Esophagus mucosa (tissue), 1 donor: ENCODE measurements at regions not wholly inside any gene's neighbourhood (a gene's known extent, or its start where the extent isn't known, plus 50 kb on each side); places are given as distances from the start of the nearest gene placed in this dataset.

ENCODE experiments used
- ATAC-seq: fragments of 200-7000 bp; cut with Tn5 transposase; one replicate; pipeline ENCODE4 v1.9.1; 2020
- donor health status: DM: yes; HTN: yes; CAD: no.

- ATAC-seq: peak; percentile 39
These were observed 146.7 kb downstream of the CARTPT start for GRCh38 chr5:71865665-71866320.

GRCh38 chr5:71872311-71872864 lies 153.3 kb downstream of the CARTPT start:
- no peak for ATAC-seq

GRCh38 chr5:71873191-71873591 lies 154.1 kb downstream of the CARTPT start:
- peak; percentile 47 for ATAC-seq

DNA sequence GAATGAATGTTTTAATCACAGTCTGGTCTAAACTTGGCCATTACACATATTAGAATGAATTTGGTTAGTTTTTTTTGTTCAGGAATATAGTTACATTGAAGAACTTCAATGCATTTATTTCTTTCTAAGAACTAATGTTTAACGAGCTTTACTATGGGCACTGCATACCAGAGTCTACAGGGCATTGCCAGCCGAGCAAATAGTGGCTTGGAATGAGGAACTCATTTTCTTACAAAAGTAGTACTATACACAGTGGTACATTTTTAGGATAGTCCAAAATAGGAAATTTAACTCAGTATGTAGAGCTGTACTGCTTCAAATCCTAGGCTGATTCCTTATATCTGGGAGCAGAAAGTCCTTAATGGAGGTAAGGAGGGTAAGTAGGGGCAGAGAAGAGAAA lies 155.4 kb downstream of the CARTPT start:
- no peak for ATAC-seq

GRCh38 chr5:71877511-71877910 lies 158.4 kb downstream of the CARTPT start:
- no peak for ATAC-seq

GRCh38 chr5:71880536-71880935 lies 161.5 kb downstream of the CARTPT start:
- no peak for ATAC-seq

DNA sequence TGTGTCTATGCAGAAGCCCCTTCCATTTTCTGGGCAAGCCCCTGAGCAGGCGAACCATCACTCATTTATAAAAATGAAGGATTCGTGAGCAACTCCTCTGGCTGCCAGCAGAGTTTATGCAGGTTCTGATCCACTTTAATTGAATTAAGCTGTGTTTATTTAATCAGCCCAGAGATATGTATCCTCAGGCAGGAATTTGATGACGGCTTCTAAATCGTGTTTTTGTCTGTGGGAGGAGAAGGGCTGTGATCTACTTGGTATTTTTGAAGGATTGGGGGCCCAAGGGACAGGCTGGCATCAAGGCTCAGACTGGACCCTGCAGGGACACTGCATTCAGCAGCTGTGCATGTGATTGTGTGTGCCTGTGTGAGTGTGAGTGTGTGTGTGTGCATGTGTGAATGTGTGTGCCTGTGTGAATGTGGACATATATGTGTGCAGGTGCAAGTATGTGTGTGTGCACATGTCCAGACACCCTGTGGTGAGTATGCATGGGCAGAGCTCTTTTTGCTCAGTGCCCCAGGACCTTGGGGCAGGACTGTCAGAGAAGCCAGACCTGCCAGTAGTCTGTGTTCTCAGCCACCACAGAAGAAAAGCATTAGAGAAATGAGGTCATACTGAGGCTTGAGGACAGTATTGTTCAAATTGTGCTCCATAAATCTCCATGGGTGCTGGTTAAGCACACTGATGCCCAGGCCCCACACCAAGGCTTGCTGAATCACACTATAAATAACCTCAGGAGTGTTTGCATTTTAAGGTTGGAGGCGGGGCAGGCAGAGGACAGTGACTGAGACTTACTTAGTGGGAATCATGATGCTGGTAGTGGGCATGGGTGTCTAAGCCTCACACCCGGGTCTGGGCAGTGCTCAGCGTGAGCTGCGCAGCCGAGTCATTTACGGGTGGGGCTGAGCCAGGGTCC lies 164.0 kb downstream of the CARTPT start:
- ATAC-seq: peak; percentile 42

DNA sequence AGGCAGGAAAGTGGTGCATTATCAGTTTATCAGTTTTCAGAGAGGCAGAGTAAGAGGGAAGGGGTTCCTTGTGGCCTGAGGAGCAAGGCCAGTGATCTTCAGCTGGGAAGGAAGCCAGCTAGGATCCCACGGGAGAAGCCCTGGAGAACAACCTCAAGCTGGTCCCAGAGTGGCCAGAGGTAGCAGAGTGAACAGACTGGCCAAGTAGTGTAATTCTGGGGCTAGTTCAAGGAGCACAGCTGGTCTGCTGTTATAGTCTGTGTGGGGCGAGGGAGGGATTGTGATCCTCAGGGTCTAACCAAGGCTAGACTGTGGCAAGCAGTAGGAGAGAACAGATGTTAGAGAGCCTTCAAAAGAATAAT lies 164.6 kb downstream of the CARTPT start:
- ATAC-seq: no peak

DNA sequence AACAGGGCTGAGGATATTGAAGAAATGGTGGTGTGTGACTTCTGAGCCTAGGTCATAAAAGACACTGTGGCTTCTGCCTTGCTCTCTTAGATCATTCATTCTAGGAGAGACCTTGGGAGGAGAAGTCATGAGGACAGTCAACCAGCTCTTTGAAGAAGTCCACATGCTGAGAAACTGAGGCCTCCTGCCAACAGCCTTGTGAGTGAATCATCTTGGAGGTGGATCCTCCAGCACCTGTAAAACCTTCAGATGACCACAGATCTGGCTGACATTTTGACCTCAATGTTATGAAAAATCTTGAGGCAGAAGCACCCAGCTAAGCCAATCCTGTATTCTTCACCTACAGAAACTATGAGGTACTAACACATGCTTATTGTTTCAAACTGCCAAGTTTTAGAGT lies 165.9 kb downstream of the CARTPT start:
- no peak for ATAC-seq

DNA sequence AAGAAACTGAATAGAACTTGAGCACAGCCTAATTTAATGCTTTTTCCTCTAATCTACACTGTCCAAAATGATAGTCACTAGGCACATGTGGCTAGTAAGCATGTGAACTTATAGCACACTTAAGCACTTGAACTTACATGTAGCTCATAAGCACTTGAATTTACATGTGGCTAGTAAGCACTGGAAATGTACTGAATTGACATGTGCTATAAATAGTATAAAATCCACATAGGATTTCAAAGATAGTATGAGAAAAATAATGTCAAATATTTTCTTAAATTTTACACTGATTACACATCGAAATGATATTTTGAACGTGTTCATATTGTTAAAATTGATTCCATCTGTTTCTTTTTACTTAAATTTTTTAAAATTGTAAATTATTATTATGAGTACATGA lies 167.3 kb downstream of the CARTPT start:
- no peak for ATAC-seq

DNA sequence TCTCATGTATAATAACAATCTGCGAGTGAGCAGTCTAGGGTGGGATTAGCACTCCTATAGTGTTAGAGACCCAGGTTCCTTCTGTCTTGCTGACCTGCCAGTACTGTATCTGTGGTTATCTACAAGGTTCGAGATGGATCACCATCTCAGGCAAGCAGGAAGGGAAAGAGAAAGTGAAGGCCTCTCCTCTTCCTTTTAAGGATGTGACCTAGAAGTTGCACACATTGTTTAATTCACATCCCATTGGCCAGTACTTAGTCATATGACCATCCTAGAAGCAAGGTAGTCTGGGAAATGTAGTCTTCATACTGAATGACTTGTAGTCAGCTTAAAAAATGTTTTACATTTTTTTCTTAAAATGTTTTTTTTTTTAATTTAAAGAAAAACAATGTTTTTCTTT lies 168.6 kb downstream of the CARTPT start:
- ATAC-seq: peak; percentile 84

DNA sequence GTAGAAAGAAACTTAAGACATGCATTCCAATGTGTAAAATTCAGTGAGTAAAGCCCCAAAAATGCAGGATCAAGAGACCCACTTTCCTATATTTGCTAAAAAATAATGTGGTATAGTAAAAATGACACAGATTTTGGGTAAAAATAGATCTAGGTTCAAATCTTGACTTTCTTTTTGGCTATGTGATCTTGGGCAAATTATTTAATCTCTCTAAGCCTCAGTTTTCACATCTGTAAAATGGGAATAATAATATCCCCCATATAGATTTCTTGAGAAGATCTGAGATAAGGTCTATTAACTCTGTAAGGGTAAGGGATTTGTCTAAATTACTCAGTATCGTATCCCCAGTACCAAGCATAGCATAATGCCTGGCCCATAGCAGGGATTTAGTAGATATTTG lies 172.3 kb downstream of the CARTPT start:
- no peak for ATAC-seq

DNA sequence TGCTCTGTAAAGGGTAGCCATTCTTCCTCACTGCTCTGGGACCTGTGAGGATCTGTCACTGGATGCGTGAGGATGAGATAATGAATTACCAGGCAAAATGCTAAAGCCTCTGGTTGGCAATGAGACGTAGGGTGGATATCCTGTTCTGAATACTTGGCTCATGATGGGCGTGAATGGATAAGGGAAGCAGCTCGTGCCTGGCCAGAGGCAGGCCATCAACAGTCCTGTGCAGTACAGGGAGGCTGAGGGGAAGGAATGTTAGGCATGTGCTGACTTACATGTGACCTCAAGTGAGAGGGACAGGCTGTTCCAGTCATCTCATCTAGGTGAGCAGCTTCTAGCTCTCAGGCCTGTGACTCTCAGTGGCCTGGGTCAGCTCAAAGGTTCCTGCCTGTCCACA lies 172.8 kb downstream of the CARTPT start:
- ATAC-seq: peak; percentile 42

DNA sequence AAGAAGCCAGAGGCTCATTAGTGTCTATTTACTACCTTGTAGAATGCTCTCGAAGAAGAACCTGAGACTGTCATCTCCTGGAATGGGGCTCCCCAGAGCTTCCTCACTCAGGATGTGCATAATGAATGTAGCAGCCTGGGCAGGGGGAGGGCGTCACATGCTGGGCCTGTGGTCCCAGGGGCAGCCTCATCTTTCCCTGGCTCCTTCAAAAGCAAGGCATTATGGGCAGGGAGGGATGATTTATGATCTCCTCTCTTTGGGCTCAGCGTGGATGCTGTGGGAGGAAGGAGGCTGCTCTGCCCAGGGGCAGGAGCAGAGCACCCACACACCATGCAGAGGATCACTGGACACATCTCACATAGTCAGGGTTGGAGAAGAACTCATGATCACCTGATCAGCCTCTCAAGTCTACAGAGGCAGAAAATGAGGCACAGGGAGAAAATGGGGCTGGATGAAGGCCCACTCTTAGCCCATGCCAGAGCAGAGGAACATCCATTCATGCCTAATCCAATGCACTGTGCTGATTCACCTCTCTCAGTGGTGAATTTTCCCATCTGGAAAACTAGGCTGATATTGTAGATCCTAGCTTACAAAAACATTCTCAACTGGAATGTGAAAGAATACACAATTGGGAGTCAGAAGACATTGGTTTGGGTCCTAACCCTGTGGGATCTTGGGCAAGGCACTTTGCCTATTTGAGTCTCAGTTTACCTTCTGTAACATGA lies 173.7 kb downstream of the CARTPT start:
- ATAC-seq: no peak

DNA sequence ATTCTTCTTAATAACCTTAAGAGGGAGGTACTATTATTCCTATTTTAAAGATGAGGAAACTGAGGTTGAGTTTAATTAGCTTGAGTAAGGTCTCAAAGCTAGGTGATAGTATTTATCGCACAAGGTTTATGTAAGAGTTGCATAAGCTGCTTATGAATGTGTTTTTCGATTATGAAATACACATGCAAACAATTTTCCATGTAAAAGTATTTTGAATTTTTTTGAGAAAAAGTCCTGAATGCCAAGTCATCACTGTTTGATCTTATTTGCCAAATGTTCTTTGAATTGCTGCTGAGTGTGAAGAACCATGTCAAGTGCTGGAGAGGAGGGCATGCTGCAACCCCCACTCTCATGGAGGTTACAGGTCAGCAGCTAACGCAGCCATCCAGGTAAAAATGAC lies 174.4 kb downstream of the CARTPT start:
- no peak for ATAC-seq

DNA sequence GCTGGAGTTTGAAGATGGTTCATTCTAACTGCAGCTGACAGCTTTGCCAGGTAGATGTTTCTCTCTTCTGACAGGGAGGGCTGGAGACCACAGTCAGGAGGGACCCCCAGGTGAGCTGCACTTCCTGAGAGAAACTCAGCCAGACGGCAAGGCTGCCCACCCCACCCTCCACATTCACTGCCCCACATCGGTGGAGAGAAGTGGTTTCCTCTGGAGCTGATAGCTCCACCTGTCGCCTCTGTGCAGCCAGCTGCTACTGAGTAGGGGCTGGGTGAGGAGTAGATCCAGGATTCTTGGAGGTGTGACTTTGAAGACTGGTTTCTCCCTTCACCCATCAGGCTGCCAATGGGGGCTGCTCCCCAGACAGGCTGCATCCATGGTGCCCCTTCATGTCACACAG lies 175.0 kb downstream of the CARTPT start:
- ATAC-seq: no peak

- peak; percentile 22 for ATAC-seq
These were observed 176.5 kb downstream of the CARTPT start for GRCh38 chr5:71895546-71895945.

GRCh38 chr5:71899865-71900342 lies 180.8 kb downstream of the CARTPT start:
- no peak for ATAC-seq

DNA sequence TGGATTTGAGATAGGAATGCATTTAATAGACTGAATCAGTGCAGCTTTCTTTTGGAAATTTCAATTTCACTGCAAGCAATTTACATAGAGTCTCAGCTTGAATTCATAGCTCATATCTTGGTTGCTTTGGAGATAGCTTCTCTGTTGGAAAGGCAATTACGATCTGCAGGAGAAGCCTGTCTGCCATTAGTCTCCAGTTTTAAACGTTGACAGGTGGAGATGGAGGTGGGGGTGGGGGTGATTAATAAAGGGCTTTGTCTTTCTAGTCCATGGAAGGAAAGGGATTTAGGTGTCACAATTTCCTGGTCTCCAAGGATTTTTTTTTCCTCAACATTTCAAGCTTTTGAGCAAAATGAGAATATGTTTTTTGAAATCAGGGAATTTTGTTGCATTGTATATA lies 184.7 kb downstream of the CARTPT start:
- ATAC-seq: no peak

DNA sequence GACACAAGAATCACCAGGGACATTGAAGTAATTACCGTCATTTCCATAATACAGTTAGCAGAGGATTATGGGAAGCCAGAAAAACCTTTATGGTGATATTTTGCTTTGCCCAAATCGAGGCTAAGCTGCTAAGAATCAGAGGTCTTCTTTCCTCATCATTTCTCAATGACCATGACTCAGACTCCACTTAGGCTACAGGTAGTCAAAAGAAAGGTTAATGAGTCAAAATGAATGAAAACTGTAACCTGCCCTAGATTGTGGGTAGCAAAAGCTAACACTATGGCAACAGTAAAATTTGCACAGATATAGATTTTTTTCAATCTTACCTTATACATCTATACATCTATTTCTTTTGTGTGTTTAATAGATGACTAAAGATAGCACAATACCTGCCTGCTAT lies 185.8 kb downstream of the CARTPT start:
- ATAC-seq: no peak

- ATAC-seq: peak; percentile 23
These were observed 187.0 kb downstream of the CARTPT start for GRCh38 chr5:71905834-71906711.

- peak; percentile 85 for ATAC-seq
These were observed 188.0 kb downstream of the CARTPT start for GRCh38 chr5:71907001-71907588.
